ENCODE measurements at regions not wholly inside any gene's neighbourhood (a gene's known extent, or its start where the extent isn't known, plus 50 kb on each side); places are given as distances from the start of the nearest gene placed in this dataset.

- TF ChIP-seq, protein P1, sequence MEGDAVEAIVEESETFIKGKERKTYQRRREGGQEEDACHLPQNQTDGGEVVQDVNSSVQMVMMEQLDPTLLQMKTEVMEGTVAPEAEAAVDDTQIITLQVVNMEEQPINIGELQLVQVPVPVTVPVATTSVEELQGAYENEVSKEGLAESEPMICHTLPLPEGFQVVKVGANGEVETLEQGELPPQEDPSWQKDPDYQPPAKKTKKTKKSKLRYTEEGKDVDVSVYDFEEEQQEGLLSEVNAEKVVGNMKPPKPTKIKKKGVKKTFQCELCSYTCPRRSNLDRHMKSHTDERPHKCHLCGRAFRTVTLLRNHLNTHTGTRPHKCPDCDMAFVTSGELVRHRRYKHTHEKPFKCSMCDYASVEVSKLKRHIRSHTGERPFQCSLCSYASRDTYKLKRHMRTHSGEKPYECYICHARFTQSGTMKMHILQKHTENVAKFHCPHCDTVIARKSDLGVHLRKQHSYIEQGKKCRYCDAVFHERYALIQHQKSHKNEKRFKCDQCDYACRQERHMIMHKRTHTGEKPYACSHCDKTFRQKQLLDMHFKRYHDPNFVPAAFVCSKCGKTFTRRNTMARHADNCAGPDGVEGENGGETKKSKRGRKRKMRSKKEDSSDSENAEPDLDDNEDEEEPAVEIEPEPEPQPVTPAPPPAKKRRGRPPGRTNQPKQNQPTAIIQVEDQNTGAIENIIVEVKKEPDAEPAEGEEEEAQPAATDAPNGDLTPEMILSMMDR (IDR thresholded peaks at IDR 0.05; ENCODE audit: insufficient read depth, low read depth, low read length): no peak
- no peak for TF ChIP-seq EZH2 (IDR thresholded peaks at IDR 0.05; ENCODE audit: insufficient read depth, low read length)
Observed at GRCh38 chr2:151048331-151049054, 213.2 kb downstream of the RBM43 start.

Data from astrocyte (in vitro differentiated cells and primary cell).